HG02759 (cell line): ENCODE measurements at regions not wholly inside any gene's neighbourhood (a gene's known extent, or its start where the extent isn't known, plus 50 kb on each side); places are given as distances from the start of the nearest gene placed in this dataset.

ENCODE experiments used
- ATAC-seq: cut with Tn5 transposase; IDR thresholded peaks from one replicate; pipeline ENCODE4 v1.9.1; 2021; ENCODE audit warnings: mild to moderate bottlenecking, moderate library complexity; ENCODE audit not compliant: unreplicated experiment

DNA sequence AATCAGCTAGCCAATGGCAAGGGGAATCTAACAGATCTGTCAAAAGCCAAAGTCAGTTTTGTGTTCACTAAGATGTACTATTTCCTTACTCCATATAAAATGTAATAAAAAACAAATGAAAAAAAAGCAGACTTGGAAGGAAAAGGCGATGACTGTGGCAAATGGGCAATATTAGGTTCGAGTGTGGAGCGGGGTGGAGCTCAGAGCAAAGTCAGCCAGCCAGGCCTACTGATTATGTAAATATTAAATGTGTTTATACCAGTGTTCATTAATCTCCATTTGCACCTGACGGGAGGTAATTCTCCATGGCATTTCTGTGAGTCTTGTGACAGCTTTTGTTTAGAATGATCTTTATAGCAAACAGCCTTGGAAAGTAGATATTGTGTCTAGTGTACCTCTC lies 96.2 kb upstream of the KCNMB2 start:
- ATAC-seq, result no peak

DNA sequence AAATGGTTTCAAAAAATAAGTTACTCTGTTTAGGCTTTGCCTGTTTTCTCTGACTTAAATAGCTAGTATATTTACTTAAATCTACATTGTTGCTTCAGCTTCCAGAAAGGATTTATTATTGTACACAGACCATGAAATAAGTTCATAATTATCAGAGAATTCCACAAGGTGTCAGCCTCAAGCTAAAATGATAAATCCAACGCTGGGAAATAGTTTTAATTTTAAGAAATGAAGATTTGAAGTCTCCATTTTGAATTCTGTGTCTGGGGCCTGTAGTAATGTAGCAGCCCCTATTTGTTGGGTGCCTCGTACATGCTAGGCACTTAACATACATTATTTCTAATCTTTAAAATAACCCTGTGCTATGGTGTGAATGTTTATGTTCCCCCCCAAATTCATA lies 92.6 kb upstream of the KCNMB2 start:
- no peak for ATAC-seq

DNA sequence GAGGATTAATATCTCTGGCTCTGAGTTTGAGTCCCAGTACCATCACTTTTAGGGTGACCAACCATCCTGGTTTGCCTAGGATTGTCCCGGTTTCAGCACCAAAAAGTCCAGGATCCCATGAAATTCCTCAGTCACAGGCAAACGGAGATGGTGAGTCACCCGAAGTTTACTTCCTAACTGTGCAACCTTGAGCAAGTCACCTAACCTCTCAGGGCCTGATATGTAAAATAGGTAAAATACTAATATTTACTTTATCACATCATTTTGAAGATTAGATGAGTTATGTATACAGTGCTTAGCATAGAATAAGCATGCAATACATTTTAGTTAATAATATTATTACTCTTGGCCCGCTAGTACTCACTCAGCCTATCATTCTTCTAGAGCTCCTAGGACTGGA lies 91.1 kb upstream of the KCNMB2 start:
- ATAC-seq, result no peak

DNA sequence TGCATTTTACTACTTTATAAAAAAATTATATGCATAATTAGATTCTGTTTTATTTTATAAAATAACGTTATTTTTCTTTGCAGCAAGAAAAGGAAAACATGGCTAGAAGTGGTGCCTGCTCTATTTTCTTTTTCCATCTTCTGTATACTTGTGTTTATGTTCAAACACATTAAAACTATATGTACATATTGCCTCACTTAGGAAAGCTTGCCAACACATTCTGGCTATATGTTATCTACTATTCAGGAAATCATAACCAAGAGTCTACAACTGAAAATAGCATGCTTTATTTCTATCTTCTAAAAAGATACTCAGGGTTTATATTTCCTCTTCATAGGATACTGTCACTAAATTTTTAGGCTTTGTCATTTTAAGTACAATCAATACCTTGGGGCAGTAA lies 90.2 kb upstream of the KCNMB2 start:
- no peak for ATAC-seq

DNA sequence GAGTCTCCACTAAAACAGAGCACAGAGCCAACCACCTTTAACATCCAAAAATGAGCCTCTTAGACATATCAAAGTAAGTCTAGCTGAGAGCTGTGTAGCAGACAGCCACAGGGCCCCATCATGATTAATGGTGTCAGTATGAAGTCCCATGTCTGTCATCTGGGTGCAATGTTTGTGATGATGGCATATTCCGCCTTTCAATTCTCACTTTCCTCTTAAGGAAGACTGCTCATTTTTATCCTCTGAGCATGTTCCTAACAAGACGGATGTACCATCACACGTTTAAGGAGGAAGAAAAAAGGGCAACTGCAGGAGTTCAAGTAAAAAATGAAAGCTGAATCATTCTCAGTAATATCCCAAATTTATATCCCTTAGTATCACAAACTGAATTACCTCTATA lies 85.8 kb upstream of the KCNMB2 start:
- ATAC-seq, result no peak

DNA sequence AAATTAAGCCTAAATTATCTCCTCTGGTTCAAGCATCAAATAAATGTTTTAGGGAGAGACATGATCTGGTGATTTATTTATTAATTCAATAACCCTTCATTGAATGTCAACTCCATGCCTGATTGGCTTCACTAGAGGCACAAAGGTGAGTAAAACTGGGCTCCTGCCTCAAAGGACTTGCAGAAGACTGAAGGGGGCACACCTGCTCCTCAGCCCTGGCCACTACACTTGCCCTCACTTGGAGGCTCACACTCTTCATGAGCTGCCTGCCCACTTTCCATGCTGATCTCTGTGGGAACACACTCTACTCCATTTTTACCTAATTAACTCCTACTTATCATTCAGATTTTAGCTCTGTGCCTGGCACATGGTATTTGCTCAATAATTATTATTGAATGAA lies 84.4 kb upstream of the KCNMB2 start:
- no peak for ATAC-seq

DNA sequence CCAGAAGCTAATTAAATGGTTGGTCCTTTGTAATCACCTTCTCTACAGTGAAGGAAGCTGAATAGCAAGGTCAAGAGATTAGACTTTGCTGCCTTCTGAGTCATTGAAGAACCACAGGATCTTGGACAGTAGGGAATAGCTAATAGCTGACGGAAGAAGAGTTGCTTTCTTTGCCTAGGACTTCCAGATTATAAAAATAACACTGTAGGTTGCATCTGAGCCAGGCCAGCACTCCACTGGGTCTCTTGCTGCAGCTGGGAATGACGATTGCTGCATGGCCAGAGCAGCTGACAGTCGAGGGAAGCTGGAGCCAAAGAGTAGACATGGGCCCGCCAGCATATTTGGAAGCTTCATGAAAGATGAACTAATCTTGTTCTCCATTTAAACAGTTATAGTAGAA lies 81.5 kb upstream of the KCNMB2 start:
- ATAC-seq, result no peak

DNA sequence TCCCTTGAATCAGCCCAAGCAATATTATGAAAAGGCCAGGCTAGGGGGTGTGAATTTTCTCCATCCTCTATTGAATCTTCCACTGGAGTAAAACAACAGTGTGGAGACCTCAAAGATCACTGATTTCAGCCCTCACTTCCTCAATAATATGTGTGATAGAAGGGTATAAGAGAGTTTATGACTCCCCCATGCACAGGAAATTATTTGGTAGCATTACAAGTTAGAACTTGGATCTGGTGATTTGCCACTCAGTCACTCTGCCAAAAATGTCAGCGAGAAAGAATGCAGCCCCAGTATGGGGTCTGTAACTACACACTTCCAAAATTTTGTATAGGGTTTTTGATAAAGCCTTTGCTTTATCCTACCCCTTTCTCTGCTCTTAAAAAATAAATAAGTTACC lies 81.0 kb upstream of the KCNMB2 start:
- no peak for ATAC-seq

DNA sequence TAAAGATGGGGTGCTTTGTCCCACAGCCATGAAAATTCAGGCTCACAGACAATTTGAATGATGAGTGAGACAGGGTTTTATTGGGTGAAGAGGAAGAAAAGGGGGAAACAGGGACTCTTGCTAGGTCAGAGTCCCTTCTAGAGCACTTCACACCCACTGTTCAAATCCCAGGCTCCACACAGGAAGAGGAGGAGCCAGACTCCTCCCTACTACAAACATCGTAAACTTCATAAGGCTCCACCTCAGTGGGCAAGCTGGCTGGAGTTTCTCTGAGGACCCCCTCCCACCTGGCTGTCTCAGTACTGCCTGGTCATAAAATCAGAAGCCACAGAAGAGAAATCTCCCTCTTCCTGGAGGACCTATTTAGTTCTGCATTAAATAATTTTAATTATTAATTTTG lies 80.3 kb upstream of the KCNMB2 start:
- no peak for ATAC-seq

DNA sequence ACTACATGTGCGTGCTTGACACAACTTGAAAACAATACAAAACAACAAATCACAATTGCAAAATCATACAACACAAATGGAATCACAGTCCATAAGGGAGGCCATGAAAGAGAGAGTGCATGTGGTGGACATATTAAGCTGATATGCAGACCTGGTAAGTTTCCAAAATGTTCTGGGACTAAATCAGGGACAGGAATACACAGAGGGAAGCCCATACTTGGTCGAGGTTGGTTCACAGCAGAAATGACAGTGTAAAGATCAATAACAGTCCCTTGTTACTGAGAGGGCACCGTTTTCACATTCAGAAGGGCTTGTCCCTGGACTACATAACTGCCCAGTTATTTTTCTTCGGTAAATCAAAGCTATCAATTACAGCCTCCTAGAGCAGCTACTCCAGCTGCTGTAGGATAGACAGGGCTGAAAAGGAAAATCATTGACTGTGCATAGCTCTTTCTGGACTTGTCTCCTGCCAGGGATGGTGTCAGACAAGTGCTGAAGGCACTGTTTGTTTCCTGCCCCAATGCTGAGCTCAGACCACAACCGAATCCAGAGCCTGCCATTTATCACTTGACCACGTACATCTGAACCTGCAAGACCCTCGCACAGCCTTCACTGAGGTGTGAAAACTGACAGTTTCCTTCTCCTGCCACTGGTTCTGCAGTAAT lies 79.5 kb upstream of the KCNMB2 start:
- peak; percentile 46 for ATAC-seq

DNA sequence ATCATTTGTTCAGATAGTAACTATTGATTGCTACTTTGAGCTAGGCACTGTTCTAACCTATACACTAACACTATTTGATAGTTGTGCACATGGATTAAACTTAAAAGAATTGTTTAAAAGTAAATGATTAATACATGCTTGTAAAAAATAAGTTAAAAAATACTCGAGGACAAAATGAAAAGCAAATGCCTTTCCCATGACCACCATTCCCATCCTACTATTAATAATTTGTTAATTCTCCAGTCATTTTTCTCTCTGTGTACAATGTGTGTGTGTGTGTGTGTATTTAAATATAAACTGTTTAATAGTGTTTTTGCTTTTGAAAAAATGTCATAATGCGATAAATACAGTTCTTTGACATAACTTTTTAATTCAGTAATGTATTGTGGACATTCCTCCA lies 78.7 kb upstream of the KCNMB2 start:
- ATAC-seq, result no peak

DNA sequence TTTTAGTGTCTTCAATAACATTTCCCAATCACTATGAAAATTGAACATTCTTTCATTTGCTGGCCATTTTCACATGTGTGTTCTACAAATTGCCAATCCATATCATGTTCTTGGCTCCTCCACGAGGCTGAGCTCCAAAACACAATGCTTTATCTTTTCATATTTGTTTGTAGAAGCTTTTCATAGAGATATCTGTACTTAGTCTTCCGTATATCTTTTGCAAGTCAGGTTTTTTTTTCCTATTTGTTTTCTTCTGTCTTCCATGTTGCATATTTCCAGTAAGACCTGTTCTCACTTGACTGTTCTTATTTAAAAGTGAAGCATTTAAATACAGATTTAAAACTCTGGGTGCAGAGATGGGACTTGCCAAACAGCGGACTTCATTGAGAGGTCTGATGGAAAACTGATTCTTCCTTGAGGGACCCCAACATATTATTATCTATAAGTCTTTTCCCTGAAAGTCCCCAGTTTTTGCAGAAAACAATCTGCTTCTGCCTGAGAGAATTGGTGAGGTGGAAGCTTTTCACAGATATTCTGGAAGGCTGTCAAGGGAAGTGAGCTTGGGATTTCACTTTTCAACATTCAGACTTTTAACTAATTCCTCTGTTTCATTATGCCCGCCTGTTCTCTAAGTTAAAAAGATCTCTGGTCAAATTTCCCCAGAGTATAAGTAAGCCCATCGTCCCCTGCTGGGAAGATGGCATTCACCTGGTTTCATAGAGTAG lies 77.8 kb upstream of the KCNMB2 start:
- no peak for ATAC-seq

DNA sequence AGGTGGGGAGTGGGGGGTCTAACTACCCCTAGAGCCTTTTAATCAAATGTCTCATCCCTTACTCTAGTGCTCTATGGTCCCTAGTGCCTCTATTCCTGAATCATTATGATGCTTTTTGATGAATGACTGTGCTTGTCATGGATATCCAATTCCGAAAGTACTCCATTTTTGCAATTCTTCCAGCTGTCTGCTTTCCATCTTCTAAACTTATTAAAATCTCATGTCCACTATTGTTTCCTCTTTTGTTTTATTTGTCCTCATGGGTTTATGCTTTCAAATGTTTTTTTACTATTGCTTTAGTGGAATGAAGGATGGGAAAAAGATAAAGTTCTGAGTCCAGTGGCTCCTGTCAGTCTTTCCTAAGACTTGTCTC lies 77.2 kb upstream of the KCNMB2 start:
- no peak for ATAC-seq

DNA sequence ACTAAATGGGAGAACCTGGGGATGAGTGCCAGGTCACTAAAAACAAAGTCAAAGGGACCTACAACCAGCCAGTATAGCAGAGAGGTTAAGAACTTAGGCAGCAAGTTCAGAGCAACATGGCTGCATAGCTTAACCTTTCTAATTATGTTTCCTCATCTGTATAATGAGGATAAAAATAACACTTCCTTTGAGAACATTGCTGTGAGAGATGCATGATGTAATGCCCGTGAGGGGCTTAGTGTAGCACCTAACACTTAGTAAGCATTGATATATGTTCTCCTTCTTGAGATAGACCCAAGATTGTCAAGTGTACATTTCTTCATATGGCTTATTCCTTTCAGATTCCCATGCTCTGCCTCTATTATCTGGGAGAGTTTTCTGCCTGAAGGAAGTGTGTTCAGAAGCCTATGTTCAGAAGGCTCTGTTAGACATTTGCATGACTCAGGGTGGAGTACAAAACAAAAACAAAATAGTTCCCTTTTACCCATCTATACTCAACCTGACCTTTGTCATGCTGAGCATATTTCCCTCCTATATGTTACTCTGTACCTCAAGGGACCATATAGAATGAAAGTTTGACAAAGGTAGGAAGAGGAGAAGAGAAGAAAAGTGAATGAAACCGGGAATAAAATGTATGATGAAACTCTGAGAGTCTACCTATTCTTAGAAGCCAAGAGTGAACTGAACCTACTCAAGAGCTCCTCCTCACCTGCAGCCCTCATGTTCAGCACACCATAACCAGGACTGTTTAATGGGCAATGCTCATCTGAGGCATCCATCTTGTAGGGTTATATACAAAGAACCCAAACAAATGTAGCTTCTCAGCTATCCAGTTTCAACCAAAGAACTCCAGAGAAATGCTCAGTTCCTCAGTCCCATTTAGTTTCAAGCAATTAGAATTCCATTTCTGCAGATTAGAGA lies 70.7 kb upstream of the KCNMB2 start:
- peak; percentile 42 for ATAC-seq

DNA sequence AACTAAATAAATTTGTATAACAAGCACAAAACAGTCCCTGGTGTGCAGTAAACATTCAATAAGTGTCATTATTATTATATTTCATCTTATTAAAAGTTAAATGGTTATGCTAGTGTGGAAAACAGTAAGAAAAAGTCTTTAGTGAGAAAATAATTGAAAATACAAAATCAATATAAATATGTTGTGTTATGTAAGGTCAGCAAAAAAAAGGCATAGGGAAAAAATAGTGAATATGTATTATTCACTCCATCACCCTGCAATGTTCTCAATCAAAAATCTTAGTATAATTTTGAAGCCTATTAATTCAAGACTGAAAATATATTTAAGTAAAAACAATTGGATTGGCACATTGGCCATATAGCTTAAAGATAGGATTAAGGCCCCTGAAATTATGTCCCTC lies 63.3 kb upstream of the KCNMB2 start:
- no peak for ATAC-seq

DNA sequence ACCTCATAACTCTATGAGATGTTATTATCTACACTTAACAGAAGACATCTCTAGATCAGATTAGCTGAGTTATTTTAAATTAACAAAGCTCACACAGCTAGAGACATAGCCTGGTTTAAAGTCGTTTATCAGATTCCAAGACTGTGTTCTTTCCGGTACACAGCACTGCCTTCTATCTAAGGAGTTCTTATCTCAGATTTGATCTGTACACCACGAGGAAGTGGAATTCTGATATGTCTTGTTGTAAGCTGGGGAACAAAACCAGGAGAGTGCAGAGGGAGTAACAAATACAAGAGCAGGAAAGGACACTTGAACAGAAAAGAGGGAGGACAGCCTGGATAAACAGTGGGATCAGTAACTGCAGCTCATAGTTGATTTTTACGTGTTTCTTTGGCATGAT lies 61.7 kb upstream of the KCNMB2 start:
- ATAC-seq, result no peak

DNA sequence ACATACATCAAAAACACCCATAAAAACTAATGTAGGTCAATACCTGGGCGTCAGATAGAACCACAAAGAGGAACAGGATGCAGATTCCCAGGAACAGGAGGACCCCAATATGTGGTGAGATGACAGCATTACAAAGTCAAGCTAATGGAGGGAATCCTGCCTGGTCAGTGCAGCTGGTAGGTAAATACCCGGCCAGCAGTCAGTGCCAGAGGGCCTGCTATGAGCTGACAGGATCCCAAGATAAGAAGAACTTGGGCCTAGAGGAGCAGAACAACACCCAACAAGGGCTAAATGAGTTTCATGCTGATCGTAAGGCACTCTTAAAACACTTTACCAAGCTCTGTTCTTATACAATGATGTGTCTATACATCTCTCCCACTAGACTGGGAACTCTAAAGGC lies 61.2 kb upstream of the KCNMB2 start:
- ATAC-seq, result no peak

DNA sequence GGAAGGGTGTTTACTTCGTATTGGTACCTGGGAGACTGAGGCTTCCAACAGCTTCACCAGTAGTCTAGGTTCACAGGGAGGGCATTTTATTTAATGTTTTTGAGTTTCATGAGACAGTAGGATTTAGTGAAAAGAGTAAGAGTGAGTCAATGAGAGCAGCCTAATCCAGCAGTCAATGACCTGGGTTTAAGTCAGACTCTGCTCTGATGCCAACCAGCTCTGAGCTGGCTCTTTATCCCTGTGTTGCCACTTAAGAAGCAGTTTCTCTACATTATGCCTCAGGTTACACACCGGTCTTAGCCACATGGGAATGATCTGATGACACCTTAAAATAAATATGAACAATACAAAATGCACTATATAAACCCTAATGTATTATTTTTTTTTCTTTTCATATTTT lies 59.4 kb upstream of the KCNMB2 start:
- no peak for ATAC-seq

DNA sequence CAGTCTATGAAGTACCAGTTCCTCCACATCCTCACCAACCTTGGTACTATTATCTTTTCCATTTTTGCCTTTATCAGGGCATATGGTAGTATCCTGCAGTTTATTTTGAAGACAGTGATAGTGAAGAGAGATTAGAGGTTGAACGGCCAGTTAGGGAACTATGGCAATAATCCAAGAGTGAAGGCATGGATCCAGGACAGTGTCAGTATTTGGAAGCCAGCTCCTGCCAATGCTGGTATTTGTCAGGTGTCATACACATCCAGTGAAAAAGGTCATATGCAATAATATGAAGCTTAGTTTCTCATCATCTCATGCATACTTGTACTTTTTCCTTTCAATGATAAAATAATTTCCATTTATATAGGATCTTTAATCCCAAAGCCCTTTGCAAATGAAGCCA lies 56.8 kb upstream of the KCNMB2 start:
- ATAC-seq, result no peak

DNA sequence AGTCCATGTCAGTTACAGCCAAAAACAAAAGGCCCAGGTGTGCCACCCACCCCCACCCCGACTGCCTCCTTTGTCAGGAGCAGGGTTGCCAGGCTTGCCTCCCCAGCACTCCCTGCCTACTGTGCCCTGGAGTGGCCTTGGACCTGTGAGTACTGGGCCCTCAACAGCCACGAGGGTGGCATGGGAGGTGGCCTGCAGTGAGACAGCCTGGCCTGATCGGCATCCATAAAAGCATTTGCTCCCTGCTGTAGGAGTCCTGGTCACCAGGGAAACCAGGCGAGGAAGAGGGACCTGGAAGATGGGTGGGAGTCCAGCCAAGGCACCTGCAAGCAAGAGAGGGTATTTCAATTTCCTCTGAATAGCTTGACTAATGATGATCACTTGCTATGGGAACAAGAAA lies 56.4 kb upstream of the KCNMB2 start:
- ATAC-seq, result no peak

DNA sequence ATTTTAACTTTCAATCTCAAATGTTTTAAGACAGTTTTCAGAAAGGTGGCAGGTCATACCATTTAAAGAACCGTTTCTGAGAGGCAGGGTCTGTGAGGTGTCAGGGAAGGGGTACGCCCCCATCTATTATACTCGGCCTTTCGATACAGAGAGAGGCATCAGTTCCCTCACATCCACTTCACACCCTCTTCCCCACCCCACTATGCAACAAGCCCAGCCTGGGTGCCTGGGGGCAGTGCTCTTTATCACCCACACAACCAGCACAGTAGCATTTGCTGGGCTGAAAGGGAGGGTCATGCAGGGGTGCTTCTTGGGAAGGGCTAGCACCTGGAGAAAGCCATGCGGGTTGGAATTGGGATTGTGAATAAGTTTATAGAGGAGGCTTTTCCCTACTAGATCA lies 56.0 kb upstream of the KCNMB2 start:
- peak; percentile 31 for ATAC-seq

DNA sequence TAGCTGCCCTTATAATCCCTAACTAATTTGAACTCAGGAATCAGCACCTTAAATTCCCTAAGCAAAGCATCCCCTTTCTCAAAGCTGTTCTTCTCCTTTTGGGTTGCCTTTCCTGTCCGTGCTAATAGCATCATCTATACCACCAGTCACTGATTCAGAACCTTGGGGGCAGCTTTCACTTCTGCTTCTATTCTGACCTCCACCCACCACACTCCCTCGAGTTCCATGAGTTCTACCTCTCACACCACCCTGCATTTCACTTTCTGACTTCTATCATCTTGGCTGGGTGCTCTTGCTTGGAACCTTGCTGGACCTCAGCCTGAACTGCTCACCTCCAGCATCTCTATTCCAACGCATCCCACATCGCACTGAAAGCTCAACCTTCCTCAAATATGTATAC lies 55.4 kb upstream of the KCNMB2 start:
- ATAC-seq, result peak; percentile 99
